GM12878 (cell line): ENCODE measurements at regions not wholly inside any gene's neighbourhood (a gene's known extent, or its start where the extent isn't known, plus 50 kb on each side); places are given as distances from the start of the nearest gene placed in this dataset.

ENCODE experiments used
- ATAC-seq: fragments of 200-7000 bp; cut with Tn5 transposase; 3 replicates; pipeline ENCODE4 v1.9.1; 2020; ENCODE audit warnings: mild to moderate bottlenecking, moderate library complexity
- BruUV-seq: library from RNA; stranded (reverse); fragments of 400-500 nt; replicated peaks from 2 replicates; lab custom pipeline; 2021; lab: Mats Ljungman, UMichigan
- CTCF ChIA-PET: fragments of 300-600 bp; sonication (Branson Sonifier 250); formaldehyde crosslinking; extraction: SDS; loops from one replicate; lab custom pipeline; 2021; ENCODE audit warnings: inconsistent platforms; lab: Yijun Ruan, JAX
- POLR2A ChIA-PET: fragments of 350-600 bp; formaldehyde crosslinking; extraction: SDS; loops from one replicate; lab custom pipeline; 2021; ENCODE audit warnings: inconsistent platforms; lab: Charles Lee
- RAD21 ChIA-PET: fragments of 300-600 bp; sonication (Branson Sonifier 250); formaldehyde crosslinking; loops from one replicate; lab custom pipeline; 2023; ENCODE audit warnings: antibody characterized with exemption; ENCODE audit not compliant: unreplicated experiment; lab: Charles Lee
- SMC1A ChIA-PET: fragments of 300-600 bp; sonication (Branson Sonifier 250); formaldehyde crosslinking; loops from one replicate; lab custom pipeline; 2023; ENCODE audit not compliant: unreplicated experiment, uncharacterized antibody; lab: Charles Lee
- DNase-seq: peaks from one replicate; pipeline ENCODE4 v3.0.0-alpha.2; 2011; ENCODE audit warnings: low read depth, low spot score
- FAIRE-seq: peaks from 3 replicates; lab custom pipeline; 2011; peaks lifted over from hg19 to GRCh38; lab: Jason Lieb, UNC
- H2AFZ ChIP-seq: 2 replicates; pipeline ENCODE4 v1.6.0; 2011; ENCODE audit warnings: low read depth, low read length, control low read depth; ENCODE audit not compliant: control insufficient read depth
- H3K27ac ChIP-seq: 2 replicates; pipeline ENCODE4 v1.5.1; 2011; ENCODE audit warnings: control low read depth; ENCODE audit not compliant: control insufficient read depth, insufficient read depth
- H3K27me3 ChIP-seq, 2 experiments: replicated peaks in 1 of 2; 2 replicates each; pipeline versions ENCODE4 v1.6.0 to v1.6.1; 2011; ENCODE audit warnings: low read length in 1 of 2; ENCODE audit not compliant: control insufficient read depth in 2 of 2, insufficient read depth in 2 of 2
- H3K36me3 ChIP-seq, 2 experiments: 2 replicates each; pipeline ENCODE4 v1.5.1; 2011; ENCODE audit warnings: low read length in 1 of 2; ENCODE audit not compliant: control insufficient read depth in 2 of 2, insufficient read depth in 2 of 2
- H3K4me1 ChIP-seq: 2 replicates; pipeline ENCODE4 v1.6.1; 2011; ENCODE audit warnings: mild to moderate bottlenecking, low read length, moderate library complexity, mixed read lengths; ENCODE audit not compliant: control insufficient read depth, insufficient read depth
- H3K4me2 ChIP-seq: 2 replicates; pipeline ENCODE4 v1.6.0; 2011; ENCODE audit warnings: control low read depth; ENCODE audit not compliant: control insufficient read depth, insufficient read depth
- H3K4me3 ChIP-seq: fragments of 200-600 bp; sonication (generic); 2 replicates; pipeline ENCODE4 v1.5.1; 2016
- H3K79me2 ChIP-seq: 2 replicates; pipeline ENCODE4 v1.6.0; 2011; ENCODE audit warnings: low read length; ENCODE audit not compliant: control insufficient read depth, insufficient read depth
- H3K9ac ChIP-seq: 2 replicates; pipeline ENCODE4 v1.8.0; 2011; ENCODE audit warnings: low read length, control low read depth, mixed read lengths; ENCODE audit not compliant: control insufficient read depth, insufficient read depth
- H3K9me3 ChIP-seq: replicated peaks from 3 replicates; pipeline ENCODE4 v1.5.1; 2011; ENCODE audit warnings: mild to moderate bottlenecking, low read length; ENCODE audit not compliant: control insufficient read depth, insufficient read depth
- H4K20me1 ChIP-seq: 2 replicates; pipeline ENCODE4 v1.6.0; 2011; ENCODE audit not compliant: control insufficient read depth, insufficient read depth
- ASH2L ChIP-seq: fragments of 300-600, 200-600 bp; sonication (generic); IDR thresholded peaks from 2 replicates; pipeline ENCODE4 v1.6.1; 2017; ENCODE audit warnings: low read depth, mild to moderate bottlenecking, borderline replicate concordance
- CREB1 ChIP-seq: IDR thresholded peaks from 2 replicates; pipeline ENCODE4 v1.6.1; 2012; ENCODE audit warnings: low read depth, mild to moderate bottlenecking, inconsistent platforms
- IRF3 ChIP-seq: fragments of 450-650 bp; IDR thresholded peaks from 2 replicates; pipeline ENCODE4 v1.6.1; 2014; ENCODE audit warnings: mild to moderate bottlenecking
- JUND ChIP-seq: IDR thresholded peaks from 2 replicates; pipeline ENCODE4 v1.6.1; 2012; ENCODE audit warnings: low read depth, mild to moderate bottlenecking, low read length, improper control_type of control experiment, moderate library complexity
- SIX5 ChIP-seq: IDR thresholded peaks from 2 replicates; pipeline ENCODE4 v1.6.1; 2011; ENCODE audit warnings: mild to moderate bottlenecking, low read depth, low read length, moderate library complexity; ENCODE audit not compliant: severe bottlenecking
- SREBF1 ChIP-seq: IDR thresholded peaks from 2 replicates; pipeline ENCODE4 v1.6.1; 2012; ENCODE audit warnings: mild to moderate bottlenecking, low read length
- SRF ChIP-seq, 2 experiments: IDR thresholded peaks; 2 replicates each; pipeline ENCODE4 v1.6.1; 2011; ENCODE audit warnings: low read depth in 2 of 2, low read length in 2 of 2, mild to moderate bottlenecking in 1 of 2, moderate library complexity in 1 of 2
- STAT3 ChIP-seq: IDR thresholded peaks from 2 replicates; pipeline ENCODE4 v1.6.1; 2011; ENCODE audit warnings: low read depth, low read length, improper control_type of control experiment
- ZBTB33 ChIP-seq: fragments of 450-650 bp; IDR thresholded peaks from 2 replicates; pipeline ENCODE4 v1.6.1; 2017; ENCODE audit warnings: mild to moderate bottlenecking
- ZZZ3 ChIP-seq: IDR thresholded peaks from 2 replicates; pipeline ENCODE4 v1.6.1; 2011; ENCODE audit warnings: low read depth; ENCODE audit not compliant: control insufficient read depth, insufficient read length
- WGBS: methylation state at CpG from one replicate; pipeline ENCODE4 v1.1.6; 2016; ENCODE audit warnings: low lambda C conversion rate; ENCODE audit not compliant: insufficient replicate concordance, insufficient coverage; ENCODE audit errors: missing lambda C conversion rate; 5-methylcytosine and 5-hydroxymethylcytosine counted together
- in situ Hi-C: fragments of 300-500 bp; cut with MboI; formaldehyde crosslinking; loops from 9 replicates; pipeline ENCODE4 v1.14.3; 2018; ENCODE audit warnings: mixed read lengths
- intact Hi-C: fragments of 100-400 bp; cut with micrococcal nuclease; formaldehyde crosslinking; loops from one replicate; pipeline ENCODE4 v1.14.2; 2022; ENCODE audit not compliant: unreplicated experiment

- H3K79me2 ChIP-seq, result no peaks in the 10 kb centered on the region
- H3K9me3 ChIP-seq, result no peaks in the 10 kb centered on the region
- CTCF ChIA-PET, result interaction anchor here (0.6 to 1.4 kb wide), 2 partner anchors 17 to 74 kb away, joined by 3 read pairs; no protein-coding TSS in a partner anchor
- in situ Hi-C loops, result no loop called here
- intact Hi-C loops, result no loop called here
- H4K20me1 ChIP-seq, result no peaks in the 10 kb centered on the region
- no peak overlapping the region for H3K9ac ChIP-seq
- H3K27me3 ChIP-seq, result no peaks in the 10 kb centered on the region
- WGBS, result 9% methylated on average over 3 of the region's 3 CpGs
- H3K36me3 ChIP-seq, result no peaks in the 10 kb centered on the region
- H3K4me1 ChIP-seq, result no peaks in the 10 kb centered on the region
- TF ChIP-seq JUND, result no peak
- TF ChIP-seq IRF3, result no peak
- no peak for TF ChIP-seq SRF (IDR thresholded peaks at IDR 0.05; ENCODE audit: low read depth in 2 of 2, low read length in 2 of 2)
- TF ChIP-seq SIX5, result no peak
- TF ChIP-seq ASH2L, result no peak
- TF ChIP-seq STAT3, result no peak
- TF ChIP-seq ZZZ3, result no peak
- no peak for TF ChIP-seq SREBF1
- no peak for TF ChIP-seq CREB1
- TF ChIP-seq ZBTB33, result no peak
- TF ChIP-seq, all 136 proteins: peak for 0
- FAIRE-seq, result no peak
- no peak overlapping the region for H2AFZ ChIP-seq
- no TSS peak for BruUV-seq
- H3K4me2 ChIP-seq, result no peak overlapping the region
- ChIA-PET RAD21 (no interaction called here), SMC1A (no interaction called here), POLR2A (no interaction called here)
- H3K27ac ChIP-seq, result no peak overlapping the region
- no peak for ATAC-seq
- no peak for DNase-seq
- no peak overlapping the region for H3K4me3 ChIP-seq
Measured at GRCh38 chr15:98111806-98112205, 151.3 kb downstream of the ARRDC4 start.
